Esophagus muscularis mucosa (tissue), 4 donors: ENCODE measurements at regions not wholly inside any gene's neighbourhood (a gene's known extent, or its start where the extent isn't known, plus 50 kb on each side); places are given as distances from the start of the nearest gene placed in this dataset.

Source experiments
- DNase-seq: peaks from one replicate; pipeline ENCODE4 v3.0.0-alpha.2; 2017; ENCODE audit errors: extremely low spot score
- H3K27ac ChIP-seq, 4 donors: fragments of 200-600 bp; sonication (generic); replicated peaks in 1 of 4; 1 replicate in 3 of 4; 2 replicates in 1 of 4; pipeline ENCODE4 v1.5.1; 2016 to 2019; ENCODE audit warnings: mild to moderate bottlenecking in 1 of 4
- H3K27me3 ChIP-seq, 4 donors: fragments of 200-600 bp; sonication (generic); one replicate each; pipeline versions ENCODE4 v1.5.1 to v1.6.0; 2016 to 2019
- H3K36me3 ChIP-seq, 4 donors: fragments of 200-600 bp; sonication (generic); one replicate each; pipeline ENCODE4 v1.5.1; 2016 to 2019
- H3K4me1 ChIP-seq, 4 donors: fragments of 200-600 bp; sonication (generic); one replicate each; pipeline ENCODE4 v1.5.1; 2016 to 2019
- H3K4me3 ChIP-seq, 4 donors: fragments of 200-600 bp; sonication (generic); 1 replicate in 2 of 4; 2 replicates in 2 of 4; pipeline ENCODE4 v1.5.1; 2016 to 2019; ENCODE audit warnings: mild to moderate bottlenecking in 4 of 4, moderate library complexity in 1 of 4
- H3K9me3 ChIP-seq, 4 donors: fragments of 200-600 bp; sonication (generic); 1 replicate in 3 of 4; 2 replicates in 1 of 4; pipeline ENCODE4 v1.5.1; 2016 to 2019
- CTCF ChIP-seq, 3 experiments: fragments of 200-600 bp in 2 of 3; fragments of 450-650 bp in 1 of 3; sonication (generic) in 2 of 3; IDR thresholded peaks; one replicate each; pipeline ENCODE4 v1.5.1; 2017 to 2019; ENCODE audit warnings: antibody characterized with exemption in 3 of 3, mild to moderate bottlenecking in 2 of 3, moderate library complexity in 1 of 3
- EP300 ChIP-seq: sonication (generic); formaldehyde crosslinking; IDR thresholded peaks from one replicate; pipeline ENCODE4 v1.6.1; 2017; ENCODE audit warnings: antibody characterized with exemption
- POLR2A ChIP-seq: fragments of 450-650 bp; IDR thresholded peaks from one replicate; pipeline ENCODE4 v1.6.1; 2017; ENCODE audit warnings: antibody characterized with exemption, moderate library complexity, mild to moderate bottlenecking, low read depth
- POLR2AphosphoS5 ChIP-seq, 2 donors: sonication (generic); formaldehyde crosslinking; IDR thresholded peaks; one replicate each; pipeline ENCODE4 v1.6.1; 2017; ENCODE audit warnings: antibody characterized with exemption in 2 of 2
- WGBS: methylation state at CpG from one replicate; pipeline ENCODE4 v1.1.5; 2018; 5-methylcytosine and 5-hydroxymethylcytosine counted together
- intact Hi-C: fragments of 100-400 bp; cut with DNase I; formaldehyde crosslinking; loops from one replicate; pipeline ENCODE4 v1.15.1; 2023

- no peak overlapping the region for H3K4me3 ChIP-seq
- H3K36me3 ChIP-seq: no peaks in the 10 kb centered on the region
- TF ChIP-seq EP300 (no peak), POLR2AphosphoS5 (IDR thresholded peaks at IDR 0.05) (no peak), POLR2A (no peak), CTCF (IDR thresholded peaks at IDR 0.05) (no peak)
- no peak overlapping the region for H3K27ac ChIP-seq
- H3K9me3 ChIP-seq: no peaks in the 10 kb centered on the region
- H3K4me1 ChIP-seq: no peaks in the 10 kb centered on the region
- peaks cover 0 to 23% (median 0%) of the 10 kb centered on the region in 4 donors for H3K27me3 ChIP-seq
- intact Hi-C loops: no loop called here
- 59% methylated on average over 8 of the region's 8 CpGs for WGBS
- DNase-seq: peak; percentile 90
Measured at GRCh38 chr16:35188288-35189155, 1729.1 kb downstream of the TP53TG3F start.

- DNase-seq: peak; percentile 57
- H3K36me3 ChIP-seq: no peaks in the 10 kb centered on the region
- TF ChIP-seq CTCF (IDR thresholded peaks at IDR 0.05) (no peak), POLR2AphosphoS5 (IDR thresholded peaks at IDR 0.05) (no peak), POLR2A (no peak), EP300 (no peak)
- H3K9me3 ChIP-seq: no peaks in the 10 kb centered on the region
- peaks cover 0 to 16% (median 0%) of the 10 kb centered on the region in 4 donors for H3K27me3 ChIP-seq
- whole genome bisulfite sequencing: 87% methylated on average over 4 of the region's 4 CpGs
- H3K4me3 ChIP-seq: no peak overlapping the region
- no peak overlapping the region for H3K27ac ChIP-seq
- intact Hi-C loops: no loop called here
- no peaks in the 10 kb centered on the region for H3K4me1 ChIP-seq
Measured at GRCh38 chr16:35192993-35193392, 1733.6 kb downstream of the TP53TG3F start.

- WGBS: 70% methylated on average over 3 of the region's 3 CpGs
- H3K36me3 ChIP-seq: no peaks in the 10 kb centered on the region
- intact Hi-C loops: no loop called here
- no peaks in the 10 kb centered on the region for H3K9me3 ChIP-seq
- H3K4me3 ChIP-seq: no peak overlapping the region
- H3K27ac ChIP-seq: no peak overlapping the region
- H3K27me3 ChIP-seq: peaks cover 0 to 24% (median 0%) of the 10 kb centered on the region in 4 donors
- TF ChIP-seq EP300 (no peak), POLR2AphosphoS5 (IDR thresholded peaks at IDR 0.05) (no peak), CTCF (IDR thresholded peaks at IDR 0.05) (no peak), POLR2A (no peak)
- peak; percentile 68 for DNase-seq
- no peaks in the 10 kb centered on the region for H3K4me1 ChIP-seq
Measured at GRCh38 chr16:35193956-35194355, 1734.5 kb downstream of the TP53TG3F start.

GRCh38 chr16:35194681-35195080 is 1735.3 kb downstream of the TP53TG3F start:
- H3K27ac ChIP-seq: no peak overlapping the region
- H3K9me3 ChIP-seq: no peaks in the 10 kb centered on the region
- H3K36me3 ChIP-seq: no peaks in the 10 kb centered on the region
- 88% methylated on average over 4 of the region's 5 CpGs for WGBS
- DNase-seq: peak; percentile 87
- no peak overlapping the region for H3K4me3 ChIP-seq
- no peak for TF ChIP-seq POLR2A
- TF ChIP-seq EP300: no peak
- peaks cover 0 to 24% (median 0%) of the 10 kb centered on the region in 4 donors for H3K27me3 ChIP-seq
- intact Hi-C loops: no loop called here
- no peaks in the 10 kb centered on the region for H3K4me1 ChIP-seq

GRCh38 chr16:35195173-35195863 is 1735.9 kb downstream of the TP53TG3F start:
- no peak for DNase-seq
- Histone ChIP-seq H3K9me3 (no peaks in the 10 kb centered on the region), H3K27ac (no peak overlapping the region), H3K27me3 (peaks cover 0 to 24% (median 0%) of the 10 kb centered on the region in 4 donors), H3K4me3 (no peak overlapping the region), H3K4me1 (no peaks in the 10 kb centered on the region), H3K36me3 (no peaks in the 10 kb centered on the region)
- intact Hi-C loops: no loop called here
- no peak for TF ChIP-seq CTCF (IDR thresholded peaks at IDR 0.05)
- no peak for TF ChIP-seq POLR2A
- no peak for TF ChIP-seq POLR2AphosphoS5 (IDR thresholded peaks at IDR 0.05)
- no peak for TF ChIP-seq EP300
- WGBS: 64% methylated on average over 23 of the region's 29 CpGs
